A549 (cell line): ENCODE measurements at regions not wholly inside any gene's neighbourhood (a gene's known extent, or its start where the extent isn't known, plus 50 kb on each side); places are given as distances from the start of the nearest gene placed in this dataset.

Experiments used
- ATAC-seq, 2 experiments: fragments of 200-7000 bp in 1 of 2; fragments of >200 bp in 1 of 2; cut with Nextera tagmentation in 1 of 2; cut with Tn5 transposase in 1 of 2; 3 replicates each; pipeline versions ENCODE4 v1.8.0 to v1.9.1; 2018 to 2020; ENCODE audit warnings: mild to moderate bottlenecking in 1 of 2, moderate library complexity in 1 of 2
- CTCF ChIA-PET: fragments of 300-600 bp; sonication (Branson Sonifier 250); formaldehyde crosslinking; extraction: SDS; loops from one replicate; lab custom pipeline; 2021; ENCODE audit warnings: antibody characterized with exemption, inconsistent platforms; lab: Yijun Ruan, JAX
- POLR2A ChIA-PET: fragments of 350-600 bp; formaldehyde crosslinking; extraction: SDS; loops from one replicate; lab custom pipeline; 2021; ENCODE audit warnings: antibody characterized with exemption, inconsistent platforms; lab: Yijun Ruan, JAX
- DNase-seq, 2 experiments: peaks; one replicate each; pipeline versions ENCODE4 v3.0.0 to v3.0.0-alpha.2; 2011 to 2016; ENCODE audit warnings: low read depth in 1 of 2, low spot score in 1 of 2
- FAIRE-seq: peaks from 2 replicates; lab custom pipeline; 2011; peaks lifted over from hg19 to GRCh38; lab: Jason Lieb, UNC
- H3K27ac ChIP-seq, 2 experiments: fragments of >200 bp; sonication (Bioruptor Twin); formaldehyde crosslinking; 3 replicates each; pipeline ENCODE4 v1.5.1; 2016 to 2017
- H3K4me1 ChIP-seq: fragments of >200 bp; sonication (Bioruptor Twin); formaldehyde crosslinking; 3 replicates; pipeline ENCODE4 v1.6.1; 2016
- H3K4me2 ChIP-seq: fragments of >200 bp; sonication (Bioruptor Twin); formaldehyde crosslinking; 3 replicates; pipeline ENCODE4 v1.6.1; 2016
- H3K4me3 ChIP-seq: fragments of >200 bp; sonication (Bioruptor Twin); formaldehyde crosslinking; 3 replicates; pipeline ENCODE4 v1.5.1; 2016
- H3K9me3 ChIP-seq: fragments of >200 bp; sonication (Bioruptor Twin); formaldehyde crosslinking; 3 replicates; pipeline ENCODE4 v1.6.1; 2016
- BCL3 ChIP-seq: fragments of >200 bp; sonication (Bioruptor Twin); formaldehyde crosslinking; IDR thresholded peaks from 3 replicates; pipeline ENCODE4 v1.6.1; 2016
- CBX2 ChIP-seq: fragments of 200-600 bp; sonication (generic); IDR thresholded peaks from 2 replicates; pipeline ENCODE4 v1.6.1; 2016; ENCODE audit warnings: low read depth, mild to moderate bottlenecking, borderline replicate concordance
- CHD4 ChIP-seq: fragments of 200-600 bp; sonication (generic); IDR thresholded peaks from 2 replicates; pipeline ENCODE4 v1.6.1; 2016; ENCODE audit warnings: antibody characterized with exemption, mild to moderate bottlenecking, borderline replicate concordance
- CTCF ChIP-seq: fragments of >200 bp; sonication (Bioruptor Twin); formaldehyde crosslinking; IDR thresholded peaks from 3 replicates; pipeline ENCODE4 v1.5.1; 2016
- EHF ChIP-seq: fragments of 250-450 bp; sonication (Bioruptor Pico); IDR thresholded peaks from 2 replicates; pipeline ENCODE4 v1.5.0; 2020; ENCODE audit warnings: mild to moderate bottlenecking
- ELK1 ChIP-seq: fragments of 150-350 bp; IDR thresholded peaks from 2 replicates; pipeline ENCODE4 v1.6.1; 2014; ENCODE audit warnings: low read depth, mild to moderate bottlenecking, low read length
- GATA3 ChIP-seq: IDR thresholded peaks from 2 replicates; pipeline ENCODE4 v1.6.1; 2012; ENCODE audit warnings: borderline replicate concordance
- JUNB ChIP-seq: fragments of >200 bp; sonication (Bioruptor Twin); formaldehyde crosslinking; IDR thresholded peaks from 2 replicates; pipeline ENCODE4 v1.6.1; 2016
- KDM1A ChIP-seq: fragments of 200-600 bp; sonication (generic); IDR thresholded peaks from 2 replicates; pipeline ENCODE4 v1.6.1; 2016; ENCODE audit warnings: low read depth, mild to moderate bottlenecking
- KDM5A ChIP-seq: fragments of 200-600 bp; sonication (generic); IDR thresholded peaks from 2 replicates; pipeline ENCODE4 v1.6.1; 2016; ENCODE audit warnings: antibody characterized with exemption, mild to moderate bottlenecking
- MYC ChIP-seq: IDR thresholded peaks from 2 replicates; pipeline ENCODE4 v1.6.1; 2012; ENCODE audit warnings: mild to moderate bottlenecking, inconsistent platforms, low read length, improper control_type of control experiment, borderline replicate concordance
- PHF8 ChIP-seq: fragments of 200-600 bp; sonication (generic); IDR thresholded peaks from 2 replicates; pipeline ENCODE4 v1.6.1; 2016; ENCODE audit warnings: low read depth, mild to moderate bottlenecking, antibody characterized with exemption, moderate library complexity, borderline replicate concordance
- RAD21 ChIP-seq, 2 experiments: fragments of >200 bp in 1 of 2; sonication (Bioruptor Twin) in 1 of 2; formaldehyde crosslinking in 1 of 2; IDR thresholded peaks in 1 of 2; conservative IDR thresholded peaks in 1 of 2; 2 replicates in 1 of 2; 3 replicates in 1 of 2; pipeline ENCODE4 v1.6.1; 2012 to 2018; ENCODE audit warnings: inconsistent platforms in 1 of 2
- REST ChIP-seq: fragments of 200-600 bp; sonication (generic); IDR thresholded peaks from 2 replicates; pipeline ENCODE4 v1.6.1; 2016; ENCODE audit warnings: antibody characterized with exemption, mild to moderate bottlenecking, moderate library complexity
- SMC3 ChIP-seq: fragments of >200 bp; sonication (Bioruptor Twin); formaldehyde crosslinking; IDR thresholded peaks from 3 replicates; pipeline ENCODE4 v1.6.1; 2018; ENCODE audit warnings: inconsistent platforms
- TP53 ChIP-seq: fragments of 250-450 bp; sonication (Bioruptor Pico); IDR thresholded peaks from 2 replicates; pipeline ENCODE4 v1.5.0; 2021; ENCODE audit warnings: mild to moderate bottlenecking, moderate library complexity
- USF2 ChIP-seq: fragments of 450-650 bp; IDR thresholded peaks from 2 replicates; pipeline ENCODE4 v1.6.1; 2014; ENCODE audit warnings: antibody characterized with exemption
- WGBS: methylation state at CpG from one replicate; pipeline ENCODE4 v1.1.6; 2017; ENCODE audit errors: missing lambda C conversion rate; 5-methylcytosine and 5-hydroxymethylcytosine counted together

GRCh38 chr6:164478426-164478825 lies 831.0 kb downstream of the C6orf118 start:
- TF ChIP-seq CBX2 (no peak), BCL3 (no peak), RAD21 (conservative IDR thresholded peaks at IDR 0.05 in 1 of 2, IDR thresholded peaks at IDR 0.05 in 1 of 2) (no peak), KDM5A (no peak)
- H3K27ac ChIP-seq: no peak overlapping the region
- ChIA-PET POLR2A (no interaction called here), CTCF (no interaction called here)
- DNase-seq (no peak), FAIRE-seq (no peak), ATAC-seq (no peak)
- no peak overlapping the region for H3K4me2 ChIP-seq
- H3K4me1 ChIP-seq: no peaks in the 10 kb centered on the region
- 3% methylated on average over 2 of the region's 2 CpGs for WGBS
- H3K4me3 ChIP-seq: no peak overlapping the region
- no peaks in the 10 kb centered on the region for H3K9me3 ChIP-seq

- POLR2A ChIA-PET: no interaction called here
- no peak for DNase-seq
- CTCF ChIA-PET: no interaction called here
- Histone ChIP-seq H3K4me3 (no peak overlapping the region), H3K27ac (no peak overlapping the region), H3K4me1 (no peaks in the 10 kb centered on the region), H3K9me3 (no peaks in the 10 kb centered on the region), H3K4me2 (no peak overlapping the region)
- FAIRE-seq: no peak
- TF ChIP-seq PHF8: no peak
- no peak for TF ChIP-seq GATA3
- TF ChIP-seq TP53 (CRISPR knock-in tag): no peak
- no peak for TF ChIP-seq JUNB
- TF ChIP-seq KDM1A: no peak
- TF ChIP-seq USF2: no peak
- no peak for TF ChIP-seq REST
- TF ChIP-seq CTCF: no peak
- TF ChIP-seq SMC3: no peak
- no peak for TF ChIP-seq CHD4
- no peak for TF ChIP-seq MYC
- no peak for TF ChIP-seq ELK1
- TF ChIP-seq EHF (CRISPR knock-in tag): no peak
- 3% methylated on average over 2 of the region's 2 CpGs for WGBS
- no peak for ATAC-seq
These were observed 831.6 kb downstream of the C6orf118 start for GRCh38 chr6:164477790-164478189.
